GM18517 (cell line): ENCODE measurements at regions not wholly inside any gene's neighbourhood (a gene's known extent, or its start where the extent isn't known, plus 50 kb on each side); places are given as distances from the start of the nearest gene placed in this dataset.

ENCODE experiments used
- ATAC-seq: cut with Tn5 transposase; IDR thresholded peaks from one replicate; pipeline ENCODE4 v1.9.1; 2021; ENCODE audit warnings: mild to moderate bottlenecking, moderate library complexity; ENCODE audit not compliant: unreplicated experiment

DNA sequence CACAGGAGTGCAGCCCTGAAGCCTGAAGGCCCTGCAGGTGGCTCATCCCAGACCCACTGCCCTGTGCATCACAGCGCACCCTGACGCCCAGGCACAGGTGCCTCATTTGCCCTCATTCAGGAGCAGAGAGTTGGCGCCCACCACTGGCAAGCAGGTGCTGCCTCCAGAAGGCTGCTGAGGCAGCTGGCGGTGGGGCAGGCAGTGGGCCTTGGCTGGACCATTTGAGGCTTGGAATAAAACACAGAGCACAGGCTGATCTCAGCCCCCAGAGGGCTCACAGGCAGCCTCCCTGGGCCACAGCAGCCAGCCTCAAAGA, 1151.9 kb downstream of the BRD1 start:
- no peak for ATAC-seq

DNA sequence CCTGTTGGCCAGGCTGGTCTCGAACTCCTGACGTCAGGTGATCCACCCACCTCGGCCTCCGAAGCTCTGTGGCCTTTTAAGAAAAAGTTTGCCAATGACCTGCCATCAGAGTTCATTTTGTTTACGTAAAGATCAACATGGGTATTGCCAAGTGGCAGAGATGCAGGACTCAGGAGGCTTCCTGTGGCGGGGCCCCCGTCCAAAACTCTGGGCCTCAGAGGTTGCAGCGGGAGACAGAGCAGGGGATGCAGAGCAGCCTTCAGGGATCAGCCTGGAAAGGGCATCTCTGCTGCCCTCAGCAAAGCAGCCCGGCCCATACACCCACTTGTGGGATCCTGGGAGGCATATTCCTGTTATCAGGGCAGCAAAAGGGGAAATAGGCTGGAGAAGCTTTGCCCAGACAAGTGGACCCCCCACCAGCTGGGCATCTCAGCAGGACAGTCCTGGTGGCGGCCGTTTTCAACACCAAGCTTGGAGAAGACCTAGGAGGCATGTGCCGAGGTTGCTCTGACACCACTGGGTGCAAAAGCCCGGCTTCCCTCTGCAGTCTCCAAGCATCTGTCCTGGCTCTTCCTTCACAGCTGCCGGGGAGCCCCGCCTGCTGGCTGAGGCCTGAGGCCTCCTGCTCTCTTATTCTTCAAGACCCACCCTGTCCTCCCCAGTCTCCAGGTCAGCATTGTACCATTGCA, 1152.4 kb downstream of the BRD1 start:
- ATAC-seq: no peak

DNA sequence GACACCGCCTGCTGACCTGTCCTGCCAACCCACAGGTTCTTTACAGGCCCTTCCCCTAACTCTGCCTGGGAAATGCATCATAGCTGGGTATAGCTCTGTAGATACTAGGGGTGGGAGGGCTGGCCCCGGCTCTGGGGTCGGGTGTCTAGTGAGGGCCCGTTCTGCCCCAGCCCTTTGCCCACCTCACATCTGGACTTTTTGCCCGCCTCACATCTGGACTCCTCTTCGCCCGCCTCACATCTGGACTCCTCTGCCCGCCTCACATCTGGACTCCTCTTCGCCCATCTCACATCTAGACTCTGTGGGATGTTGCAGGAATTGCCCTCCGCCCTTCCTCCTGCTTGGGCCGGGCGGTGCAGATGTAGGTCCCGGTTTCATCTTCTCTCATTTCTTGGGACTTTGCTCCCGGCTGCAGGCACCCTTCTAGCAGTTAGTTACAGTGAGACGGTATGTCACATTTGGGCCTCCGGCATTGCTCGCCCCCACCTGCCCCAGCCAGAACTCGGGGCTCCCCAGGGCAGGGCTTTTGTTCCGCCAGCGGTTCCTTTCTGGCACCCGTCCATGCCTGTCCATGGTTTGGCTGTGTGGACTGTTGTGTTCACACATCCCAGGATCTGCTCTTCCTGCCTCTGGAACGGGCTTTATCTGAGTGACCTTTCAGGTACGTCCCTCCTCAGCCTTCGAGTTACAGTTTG, 1153.7 kb downstream of the BRD1 start:
- no peak for ATAC-seq

DNA sequence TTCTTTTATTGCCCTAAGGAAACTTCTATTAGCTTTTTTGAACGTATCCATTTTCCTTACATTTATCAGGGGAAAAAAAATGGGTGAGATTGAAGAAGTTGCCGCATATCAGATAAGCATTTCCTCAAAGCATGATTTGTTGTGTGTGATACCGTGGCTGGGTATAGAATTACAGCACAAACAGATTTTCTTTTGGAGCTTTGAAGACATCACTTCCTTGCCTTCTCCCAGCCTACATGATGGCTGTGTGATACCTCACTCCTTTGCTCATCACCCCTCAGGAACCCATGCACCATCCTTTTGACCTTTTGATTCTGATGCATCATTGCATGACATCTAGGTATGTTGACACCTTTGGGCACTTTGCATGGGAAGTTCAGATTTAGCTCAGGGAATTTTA, 1155.3 kb downstream of the BRD1 start:
- ATAC-seq: no peak

DNA sequence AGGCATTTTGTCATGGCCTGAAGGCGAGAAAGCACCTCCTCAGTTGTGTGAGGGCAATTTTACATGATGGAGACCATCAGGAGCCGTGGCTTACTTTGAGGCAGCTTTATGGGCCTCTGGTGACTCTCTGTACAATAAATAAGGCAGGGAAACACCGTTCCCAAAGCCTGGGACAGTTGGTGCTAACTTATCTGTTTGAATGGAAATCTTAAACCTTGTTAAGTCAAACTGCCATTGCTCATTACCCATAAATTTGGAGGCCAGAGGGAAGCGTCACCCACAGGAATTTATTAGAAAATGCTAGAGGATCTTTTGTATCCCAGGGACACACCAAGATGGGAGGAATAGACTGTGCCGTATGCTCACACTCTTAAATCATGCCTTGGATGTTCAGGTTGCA, 1156.9 kb downstream of the BRD1 start:
- no peak for ATAC-seq

DNA sequence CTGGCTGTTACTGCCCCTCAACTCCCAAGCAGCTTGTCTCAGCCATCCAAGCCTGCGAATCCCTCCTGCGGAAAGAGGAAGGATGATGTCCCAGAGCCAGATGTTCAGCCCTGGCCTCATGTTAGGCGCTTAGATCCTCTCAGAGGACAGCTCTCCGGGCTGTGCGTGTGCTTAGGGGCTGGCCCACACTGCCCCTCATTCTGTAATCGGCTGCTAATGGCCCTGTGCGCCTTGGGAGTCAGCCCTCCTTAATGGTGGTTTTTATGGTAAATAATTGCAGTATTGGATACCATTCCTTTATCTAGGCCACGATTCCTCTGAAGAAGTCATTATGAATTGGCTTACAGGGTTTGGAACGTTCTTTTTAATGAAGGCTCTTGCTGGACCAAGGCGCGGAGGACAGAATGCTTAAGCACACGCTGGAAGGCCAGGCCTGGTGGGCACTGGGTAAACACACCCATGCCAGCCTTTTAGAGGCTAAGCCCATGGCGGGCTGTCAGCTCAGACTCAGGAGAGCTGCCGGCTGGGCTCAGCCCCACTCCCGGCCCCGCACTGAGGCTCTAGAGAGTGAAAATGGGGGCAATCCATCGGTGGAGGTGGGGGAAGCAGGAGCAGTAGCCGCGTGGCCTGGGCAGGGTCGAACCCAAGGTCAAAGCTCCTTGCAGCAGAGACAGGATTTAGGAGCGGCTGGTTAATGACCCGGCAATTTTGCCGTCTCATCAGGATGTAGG, 1157.5 kb downstream of the BRD1 start:
- ATAC-seq: no peak

DNA sequence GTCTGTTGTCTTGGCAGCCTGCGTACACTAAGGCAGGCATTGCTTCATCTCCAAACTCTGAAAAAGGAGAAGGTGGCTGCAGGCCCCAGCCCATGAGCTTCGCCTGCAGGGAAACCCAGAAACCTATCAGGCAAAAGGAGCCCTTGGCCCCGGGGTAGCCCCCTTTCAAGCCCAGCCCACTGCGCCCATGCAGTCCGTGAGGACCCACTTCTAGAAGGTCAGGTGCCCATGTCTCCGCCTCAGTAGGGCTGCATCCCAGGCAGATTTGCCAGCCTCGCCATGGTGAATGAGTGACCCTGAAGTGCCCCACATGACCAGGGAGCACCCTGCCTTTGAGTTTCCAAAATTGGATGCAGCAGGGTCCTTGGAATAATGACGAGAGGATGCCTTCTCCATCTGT, 1158.4 kb downstream of the BRD1 start:
- no peak for ATAC-seq

DNA sequence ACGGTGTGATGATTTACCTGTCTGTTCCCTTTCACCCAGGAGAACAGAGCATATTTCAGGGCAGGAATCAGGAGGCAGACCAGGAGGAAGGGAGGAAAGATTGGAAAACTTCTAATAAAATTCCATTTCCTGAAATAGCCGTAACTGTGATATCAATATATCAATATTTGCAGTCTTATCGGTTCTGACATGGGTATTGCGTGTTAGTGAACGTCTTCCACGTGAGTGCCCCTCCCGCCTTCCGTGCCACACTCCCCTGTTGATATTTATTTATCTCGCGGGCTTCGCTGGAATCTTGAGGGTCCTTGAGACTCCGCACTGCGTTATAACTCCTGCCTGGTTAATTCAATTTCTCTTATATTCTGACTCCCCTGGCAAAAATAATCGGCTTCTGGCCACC, 1160.4 kb downstream of the BRD1 start:
- ATAC-seq: no peak

DNA sequence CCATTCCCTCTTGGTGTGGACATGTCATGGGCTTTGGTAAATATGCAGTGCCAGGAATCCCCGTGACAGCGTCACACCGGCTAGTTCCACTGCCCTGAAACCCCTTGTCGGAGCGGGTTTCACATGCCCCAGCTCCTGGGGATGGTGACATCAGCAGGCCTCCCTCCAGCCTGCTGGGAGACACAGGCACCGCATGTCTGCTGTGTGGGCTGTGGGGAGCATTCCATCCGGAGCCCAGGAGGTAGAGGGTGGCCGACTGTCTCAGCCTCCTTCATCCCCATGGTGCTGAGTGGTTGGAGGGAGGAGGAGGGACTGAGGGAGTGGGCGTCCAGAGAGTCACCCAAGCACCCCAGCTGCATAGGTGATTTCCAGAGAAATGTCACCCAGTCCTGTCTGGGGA, 1161.1 kb downstream of the BRD1 start:
- ATAC-seq: no peak

DNA sequence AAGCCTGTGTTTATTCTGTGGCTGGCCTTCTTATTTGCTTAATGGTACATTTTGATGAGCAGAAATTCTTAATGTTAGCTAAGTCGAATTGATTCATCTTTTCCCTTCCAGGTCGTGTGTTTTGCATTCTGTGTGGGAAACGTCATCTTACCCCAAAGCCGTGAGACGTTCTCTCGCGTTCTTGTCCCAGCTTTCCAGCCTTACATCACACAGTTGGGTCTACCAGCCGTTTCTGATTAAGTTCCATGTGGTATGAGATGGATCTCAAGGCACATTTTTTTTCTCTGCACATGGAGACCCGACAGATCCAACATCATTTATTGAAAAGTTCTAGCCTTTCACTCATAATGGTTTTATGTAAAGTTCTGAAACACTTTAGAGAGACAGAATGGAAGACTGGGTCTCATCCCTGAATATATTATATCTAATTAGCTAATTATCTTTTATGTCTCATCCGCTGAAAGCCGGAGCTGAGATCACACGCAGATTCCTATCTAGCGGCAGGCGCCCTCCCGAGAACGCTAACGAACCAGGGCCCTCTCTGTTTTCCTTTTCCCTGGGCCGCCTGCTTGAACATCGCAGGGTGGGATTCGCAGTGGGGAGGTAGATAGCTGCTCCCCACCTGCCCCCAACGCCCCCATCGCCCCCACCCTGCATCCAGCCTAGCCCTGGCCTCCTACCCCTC, 1162.2 kb downstream of the BRD1 start:
- ATAC-seq: no peak

DNA sequence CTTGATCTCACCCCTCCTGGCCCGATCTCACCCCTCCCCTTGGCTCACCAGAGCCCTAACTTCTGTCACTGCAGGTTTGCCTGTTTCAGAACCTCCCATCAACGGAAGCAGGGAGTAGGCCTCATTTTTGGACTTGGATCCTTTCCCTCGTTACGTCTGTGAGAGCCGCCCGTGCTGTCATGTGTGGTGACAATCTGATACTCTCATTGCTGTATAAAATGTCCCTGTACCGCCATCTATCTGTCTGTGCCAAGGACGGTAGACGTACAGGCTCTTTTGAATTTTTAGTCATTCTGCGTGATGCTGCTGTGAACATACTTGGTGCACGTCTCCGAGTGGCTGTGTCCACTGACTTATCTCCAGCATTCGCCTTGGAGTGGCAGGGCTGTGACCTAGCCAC, 1163.1 kb downstream of the BRD1 start:
- no peak for ATAC-seq

DNA sequence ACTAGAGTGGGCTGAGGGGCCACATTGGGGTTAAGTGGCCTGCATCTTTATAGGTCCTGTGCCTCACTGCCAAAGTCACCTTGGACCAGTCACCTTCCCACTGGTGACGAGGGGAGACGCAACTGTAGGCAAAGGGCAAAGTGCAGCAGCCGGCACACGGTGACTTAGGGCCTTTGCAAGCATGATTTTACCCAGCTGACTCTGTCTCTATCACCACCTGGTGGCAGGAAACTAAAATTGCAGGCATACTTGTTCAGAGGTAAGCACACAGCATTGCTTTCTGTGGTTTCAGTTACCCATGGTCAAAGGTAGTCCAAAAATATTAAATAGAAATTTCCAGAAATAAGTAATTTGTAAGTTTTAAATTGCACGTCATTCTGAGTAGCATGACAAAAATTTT, 1164.4 kb downstream of the BRD1 start:
- no peak for ATAC-seq

DNA sequence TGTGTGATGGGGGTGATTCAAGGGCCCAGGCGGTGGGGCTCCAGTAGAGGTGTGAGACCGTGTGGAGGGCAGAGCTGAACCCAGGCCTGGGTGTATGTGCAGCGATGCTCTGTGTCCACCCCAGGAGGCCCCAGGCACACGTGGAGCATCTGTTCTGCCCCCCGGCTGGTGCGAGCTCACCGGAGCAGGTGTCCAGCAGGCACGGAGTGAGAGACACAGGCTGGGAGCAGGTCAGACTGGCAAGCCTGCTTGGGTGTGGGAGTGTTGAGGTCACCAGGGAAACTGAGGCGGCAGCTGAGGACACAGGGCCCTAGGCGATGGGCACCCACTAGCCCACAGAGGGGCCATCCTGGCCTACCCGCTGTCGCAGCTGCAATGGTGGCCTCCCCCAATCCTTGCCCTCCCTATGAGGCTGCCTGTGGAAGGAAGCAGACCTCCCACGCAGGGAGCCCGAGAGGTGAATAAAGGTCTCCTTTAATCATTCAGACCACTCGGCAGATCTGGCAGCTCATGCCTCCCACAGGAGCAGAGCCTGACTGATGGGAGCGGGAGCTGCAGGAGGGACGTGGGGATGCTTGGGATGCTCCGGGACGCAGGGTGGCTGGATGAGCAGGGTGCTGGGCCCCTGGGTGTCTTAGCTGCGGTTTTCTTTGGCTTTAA, 1165.1 kb downstream of the BRD1 start:
- ATAC-seq: no peak

DNA sequence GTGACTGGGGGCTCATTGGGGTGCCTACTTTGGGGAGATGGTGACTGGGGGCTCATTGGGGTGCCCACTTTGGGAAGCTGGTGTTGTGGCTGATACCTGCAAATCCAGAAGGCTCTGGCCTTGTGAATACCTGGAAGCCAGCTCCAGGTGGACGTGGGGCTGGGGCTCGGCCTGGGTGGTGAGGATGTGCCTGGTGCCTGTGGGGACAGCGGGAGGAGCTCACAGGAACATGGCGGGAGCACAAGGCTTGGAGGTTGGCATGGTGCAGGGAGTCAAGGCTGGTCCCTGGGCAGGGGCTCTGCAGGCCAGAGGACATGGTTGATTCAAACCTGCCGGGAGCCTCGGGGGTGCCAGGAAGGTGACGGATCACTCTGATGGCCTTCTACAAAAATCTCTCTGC, 1165.7 kb downstream of the BRD1 start:
- no peak for ATAC-seq

DNA sequence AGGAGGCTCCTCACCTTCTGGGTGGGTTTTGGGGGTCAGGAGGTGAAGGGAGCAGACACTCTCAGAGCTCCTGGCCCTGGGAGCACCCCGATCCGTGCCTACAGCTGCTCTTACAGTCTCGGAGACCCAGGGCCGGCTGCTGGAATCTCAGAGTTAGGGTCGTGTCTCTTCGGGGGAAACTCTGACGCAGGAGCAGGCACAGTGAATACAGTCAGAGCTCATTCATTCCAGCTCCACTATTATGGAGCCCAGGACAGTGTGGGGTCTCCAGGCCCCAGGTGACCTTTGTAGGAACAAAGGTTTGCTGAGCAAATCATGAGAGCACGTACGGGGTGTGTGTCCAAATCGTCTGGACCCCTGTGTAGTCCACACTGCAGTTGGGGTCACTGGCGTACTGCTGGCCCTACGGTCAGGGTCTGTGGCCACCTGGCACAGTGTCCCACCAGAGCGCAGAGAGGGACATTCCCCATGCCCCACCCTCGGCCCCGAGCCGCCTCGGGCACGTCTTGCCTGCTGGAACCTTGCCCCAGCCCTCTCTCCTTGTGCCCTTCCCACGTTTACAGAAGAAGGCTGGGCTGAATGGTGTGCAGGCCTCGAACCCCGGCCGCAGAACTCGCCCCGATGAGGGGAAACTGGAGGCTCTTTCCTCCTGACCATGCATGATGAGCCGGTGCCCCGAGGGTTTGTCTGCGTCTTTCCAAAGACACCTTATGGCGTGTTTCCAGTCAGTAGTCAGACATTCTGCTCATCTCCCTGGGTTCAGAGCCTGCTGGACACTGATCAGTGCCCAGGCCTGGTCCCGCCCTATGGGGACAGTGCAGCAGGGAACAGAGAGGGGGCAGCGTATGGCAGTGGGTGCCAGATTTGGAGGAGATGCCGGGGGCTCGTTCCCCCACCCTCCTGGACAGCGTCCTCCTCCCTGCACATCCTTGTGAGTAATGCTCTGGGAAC, 1166.6 kb downstream of the BRD1 start:
- ATAC-seq: no peak

DNA sequence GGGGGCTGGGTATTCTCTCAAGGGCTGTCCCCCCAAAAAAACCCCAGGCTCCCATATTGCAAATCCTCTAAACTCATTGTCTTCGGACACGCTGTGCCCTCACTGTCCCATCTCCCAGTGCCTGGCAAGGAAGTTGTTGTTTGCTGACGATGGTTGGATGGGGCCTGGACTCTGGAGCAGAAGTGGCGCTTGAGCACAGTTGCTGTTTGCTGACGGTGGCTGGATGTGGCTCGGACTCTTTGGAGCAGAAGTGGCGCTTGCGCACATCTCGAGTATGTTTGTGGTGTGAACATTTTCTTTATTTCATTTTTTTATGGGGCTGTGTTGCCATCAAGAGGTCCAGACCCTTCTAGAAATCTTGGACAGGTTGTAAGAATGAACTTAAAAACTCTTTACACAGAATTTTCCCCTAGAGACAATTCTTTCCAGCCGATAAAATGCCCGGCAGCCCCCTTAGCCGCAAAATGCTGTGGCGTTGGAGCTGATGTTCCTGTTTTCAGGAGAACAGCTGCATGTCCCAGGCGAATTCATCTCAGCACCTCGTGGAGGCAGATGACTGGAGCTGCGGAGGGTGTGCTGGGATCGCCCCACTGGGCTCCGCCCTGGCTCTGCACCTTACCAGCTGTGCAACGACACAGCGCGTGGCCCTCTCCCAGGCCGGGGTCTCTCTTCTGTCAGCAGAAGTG, 1167.4 kb downstream of the BRD1 start:
- no peak for ATAC-seq

DNA sequence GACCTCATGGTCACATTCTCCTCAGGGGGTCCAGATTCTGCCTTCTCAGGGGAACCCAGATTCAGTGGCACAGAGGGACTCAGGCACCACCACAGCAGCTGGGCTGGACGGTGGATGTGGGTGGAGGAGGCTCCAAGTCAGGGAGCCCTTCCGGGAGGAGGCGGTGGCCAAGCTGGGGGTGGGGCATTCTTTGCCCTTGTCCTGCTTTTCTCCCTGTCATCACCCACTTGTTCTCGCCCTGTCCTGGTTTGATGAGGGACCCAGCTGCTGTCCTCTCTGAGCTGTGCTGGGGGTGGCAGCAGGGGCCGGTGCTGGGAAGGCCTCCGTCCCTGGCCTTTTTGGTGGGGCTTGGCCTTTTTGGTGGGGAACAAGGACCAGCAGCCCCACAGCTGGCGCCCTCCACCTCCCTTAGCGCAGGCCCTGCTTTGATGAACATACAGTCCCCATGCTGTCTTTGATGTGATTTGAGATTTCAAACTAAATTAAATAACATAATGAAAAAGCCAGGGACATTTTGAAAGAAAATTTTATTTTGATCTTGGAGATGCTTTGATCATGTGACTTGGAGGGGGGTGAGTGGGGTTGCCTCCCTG, 1168.2 kb downstream of the BRD1 start:
- no peak for ATAC-seq

DNA sequence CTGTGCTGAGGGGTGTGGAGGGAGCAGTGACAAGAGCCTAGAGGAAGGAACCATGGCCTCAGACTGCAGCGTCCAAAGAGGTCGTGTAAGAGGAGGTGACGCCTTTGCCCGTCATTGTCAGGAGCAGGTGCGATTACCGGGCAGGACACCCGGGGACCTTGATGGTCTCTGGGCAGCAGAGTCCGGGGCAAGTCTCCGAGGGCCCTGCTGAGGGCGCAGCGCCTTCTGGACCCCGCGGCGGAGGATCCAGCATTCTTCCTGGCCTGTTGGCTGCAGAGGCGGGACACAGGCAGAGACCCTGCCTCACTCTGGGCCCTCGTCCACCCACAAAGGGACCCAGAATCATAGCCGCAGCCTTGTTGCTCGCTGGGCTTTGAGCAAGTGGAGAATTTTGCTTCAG, 1168.8 kb downstream of the BRD1 start:
- ATAC-seq: no peak

DNA sequence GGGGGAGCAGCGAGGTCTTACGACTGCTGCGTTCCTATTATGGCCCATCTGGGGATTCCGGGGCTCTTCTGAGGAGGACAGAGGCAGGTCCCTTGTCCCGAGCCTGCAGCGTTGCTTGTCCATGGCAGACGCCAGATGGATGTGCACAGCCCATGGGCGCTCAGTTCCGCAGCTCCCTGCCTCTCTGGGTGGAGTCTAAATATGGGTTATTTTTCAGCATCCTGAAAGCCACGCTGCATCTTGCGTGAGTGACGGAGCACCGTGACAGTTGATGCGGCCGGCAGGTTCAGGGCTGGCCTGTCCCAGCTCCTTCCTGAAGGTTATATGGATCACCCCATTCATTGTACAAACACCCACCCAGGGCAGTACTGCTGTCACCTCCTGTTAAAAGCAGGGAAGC, 1169.4 kb downstream of the BRD1 start:
- ATAC-seq: no peak
